ENCODE measurements at regions not wholly inside any gene's neighbourhood (a gene's known extent, or its start where the extent isn't known, plus 50 kb on each side); places are given as distances from the start of the nearest gene placed in this dataset.
"Not testable (repeated sequence)": the region's sequence is repeated elsewhere in the genome, so short reads cannot be mapped to it uniquely, and the experiment has no call there.

- no peak for DNase-seq
Observed at GRCh38 chrX:55326985-55327384, 62.3 kb upstream of the PAGE3 start.

GRCh38 chrX:55335296-55335695 lies 70.6 kb upstream of the PAGE3 start:
- no peak for DNase-seq

GRCh38 chrX:55336176-55336575 lies 71.5 kb upstream of the PAGE3 start:
- no peak for DNase-seq

- no peak for DNase-seq
Observed at GRCh38 chrX:55340896-55341433, 76.2 kb upstream of the PAGE3 start.

- DNase-seq = peak; percentile 43
Observed at GRCh38 chrX:55342533-55343501, 78.1 kb upstream of the PAGE3 start.

GRCh38 chrX:55356609-55357008 lies 91.9 kb upstream of the PAGE3 start:
- no peak for DNase-seq

GRCh38 chrX:55357236-55357635 lies 92.5 kb upstream of the PAGE3 start:
- no peak for DNase-seq

- DNase-seq = no peak
Observed at GRCh38 chrX:55379396-55379795, 72.5 kb upstream of the MAGEH1 start.

- no peak for DNase-seq
Observed at GRCh38 chrX:55389376-55389775, 62.6 kb upstream of the MAGEH1 start.

GRCh38 chrX:55396836-55397235 lies 55.1 kb upstream of the MAGEH1 start:
- not testable (repeated sequence) for DNase-seq
